NCI-H1694 (cell line): ENCODE measurements at regions not wholly inside any gene's neighbourhood (a gene's known extent, or its start where the extent isn't known, plus 50 kb on each side); places are given as distances from the start of the nearest gene placed in this dataset.
A peak's percentile ranks its signal among the peaks of the same experiment; 100 is the strongest.
"Not testable (repeated sequence)": the region's sequence is repeated elsewhere in the genome, so short reads cannot be mapped to it uniquely, and the experiment has no call there.

Experiments
- DNase-seq: peaks from one replicate; lab custom pipeline; 2025; lab: John Stamatoyannopoulos, UW

GRCh38 chrX:114015966-114016365, 567.9 kb upstream of the HTR2C start:
- DNase-seq, result no peak

DNA sequence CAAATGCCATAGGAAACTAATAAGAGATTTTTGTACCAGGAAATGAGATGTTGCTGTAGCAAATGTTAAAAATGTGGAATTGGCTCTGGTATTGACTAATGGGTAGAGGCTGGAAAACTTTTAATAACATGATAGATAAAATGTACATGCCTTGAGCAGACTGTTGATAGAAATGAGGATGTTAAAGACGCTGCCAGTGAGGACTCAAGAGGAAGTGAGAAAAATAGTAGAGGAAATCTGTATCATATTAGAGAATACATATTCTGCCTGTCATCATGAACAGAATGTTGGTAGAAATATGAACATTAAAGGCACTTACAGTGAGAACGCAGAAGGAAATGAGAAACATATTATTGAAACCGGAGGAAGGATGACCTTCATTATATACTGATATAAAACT, 577.2 kb upstream of the HTR2C start:
- no peak for DNase-seq

DNA sequence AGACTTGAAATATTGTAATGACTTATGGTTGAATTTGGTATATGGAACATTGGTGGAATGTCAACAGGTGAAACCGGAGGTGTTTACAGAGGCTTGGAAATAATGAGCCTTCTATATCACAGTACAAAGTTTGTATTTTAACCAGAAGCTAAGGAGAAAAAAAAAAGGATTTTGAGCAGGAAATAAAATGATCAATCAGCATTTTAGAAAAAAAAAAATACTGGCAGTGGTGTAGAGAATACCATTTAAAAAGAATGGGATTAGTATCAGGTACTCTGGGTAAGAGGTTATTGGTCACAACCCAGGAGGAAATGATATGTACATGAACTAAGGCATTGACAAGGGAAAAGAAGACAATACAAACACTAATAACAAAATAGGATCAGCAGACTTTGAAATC, 587.1 kb upstream of the HTR2C start:
- no peak for DNase-seq

GRCh38 chrX:113991720-113992119, 592.2 kb upstream of the HTR2C start:
- not testable (repeated sequence) for DNase-seq

DNA sequence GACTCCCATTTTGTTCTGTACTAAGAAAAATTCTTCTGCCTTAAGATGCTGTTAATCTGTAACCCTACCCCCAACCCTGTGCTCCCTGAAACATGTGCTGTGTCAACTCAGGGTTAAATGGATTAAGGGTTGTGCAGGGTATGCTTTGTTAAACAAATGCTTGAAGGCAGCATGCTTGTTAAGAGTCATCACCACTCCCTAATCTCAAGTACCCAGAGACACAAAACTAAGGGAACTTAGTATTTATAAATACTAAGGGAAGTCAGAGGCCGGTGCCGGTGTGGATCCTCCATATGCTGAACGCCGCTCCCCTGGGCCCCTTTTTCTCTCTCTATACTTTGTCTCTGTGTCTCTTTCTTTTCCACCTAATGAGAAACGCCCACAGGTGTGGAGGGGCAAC, 593.2 kb upstream of the HTR2C start:
- not testable (repeated sequence) for DNase-seq

- DNase-seq, result not testable (repeated sequence)
Measured at GRCh38 chrX:113988315-113988935, 595.5 kb upstream of the HTR2C start.

- no peak for DNase-seq
Measured at GRCh38 chrX:113986427-113986826, 597.5 kb upstream of the HTR2C start.

GRCh38 chrX:113982766-113983165, 601.1 kb upstream of the HTR2C start:
- DNase-seq, result no peak

- DNase-seq, result no peak
Measured at GRCh38 chrX:113980953-113981352, 602.9 kb upstream of the HTR2C start.

- no peak for DNase-seq
Measured at GRCh38 chrX:113977887-113978286, 606.0 kb upstream of the HTR2C start.

GRCh38 chrX:113975441-113975840, 608.4 kb upstream of the HTR2C start:
- no peak for DNase-seq

DNA sequence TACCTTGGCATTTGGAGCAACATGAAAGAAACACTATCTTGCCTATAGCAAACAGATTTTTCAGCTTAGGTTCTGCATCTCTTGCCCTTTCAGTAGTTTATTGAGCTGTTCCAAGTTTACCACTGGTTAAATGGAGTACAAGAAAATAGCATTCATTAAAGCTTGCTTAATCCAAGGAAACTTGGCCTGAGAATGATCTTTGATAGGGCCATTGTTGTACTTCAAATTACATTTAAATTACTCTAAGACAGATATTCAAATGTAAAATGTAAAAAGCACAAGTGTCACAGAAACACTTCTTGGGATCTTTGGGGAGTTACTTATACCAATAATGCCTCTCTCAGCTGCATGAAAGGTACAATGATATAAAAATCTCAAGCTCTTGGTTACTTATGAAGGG, 609.0 kb upstream of the HTR2C start:
- no peak for DNase-seq

DNA sequence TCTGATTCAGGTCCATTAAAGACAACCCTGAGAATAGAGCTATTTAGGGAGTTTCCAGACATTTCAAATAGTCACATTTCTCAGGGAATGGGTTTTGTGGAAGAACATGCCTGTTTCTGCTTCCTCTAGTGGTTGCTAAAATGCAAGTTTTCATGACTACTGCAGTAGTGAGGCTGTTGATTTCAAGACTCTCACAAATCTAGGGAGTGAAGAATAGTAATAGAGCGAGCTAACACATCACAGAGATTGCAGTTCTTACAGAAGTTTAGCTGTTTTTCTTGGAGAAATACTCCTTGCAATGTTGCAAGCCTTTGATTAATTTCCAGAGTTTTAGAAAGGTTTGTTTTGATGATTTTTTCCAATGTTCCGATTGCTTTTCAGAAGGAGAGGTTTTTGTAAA, 610.2 kb upstream of the HTR2C start:
- DNase-seq, result no peak

- DNase-seq, result no peak
Measured at GRCh38 chrX:113966791-113967190, 617.1 kb upstream of the HTR2C start.

GRCh38 chrX:113962343-113962742, 621.5 kb upstream of the HTR2C start:
- DNase-seq, result no peak

- DNase-seq, result no peak
Measured at GRCh38 chrX:113959912-113960626, 623.8 kb upstream of the HTR2C start.

DNA sequence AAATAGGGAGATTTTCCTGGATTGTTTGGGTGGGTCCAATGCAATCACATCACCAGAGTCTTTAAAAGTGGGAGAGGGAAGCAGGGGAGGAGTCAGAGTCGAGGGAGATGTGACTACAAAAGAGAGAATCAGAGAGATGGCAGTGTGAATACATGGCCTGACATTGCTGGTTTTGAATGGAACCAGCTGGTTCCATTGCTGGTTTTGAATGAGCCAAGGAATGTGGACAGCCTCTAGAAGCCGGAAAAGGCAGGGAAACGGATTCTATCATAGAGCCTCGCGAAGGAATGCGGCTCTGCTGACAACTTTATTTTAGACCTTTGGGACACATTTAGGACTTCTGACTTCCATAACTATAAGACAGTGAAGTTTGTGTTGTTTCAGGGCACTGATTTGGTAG, 627.0 kb upstream of the HTR2C start:
- no peak for DNase-seq

DNA sequence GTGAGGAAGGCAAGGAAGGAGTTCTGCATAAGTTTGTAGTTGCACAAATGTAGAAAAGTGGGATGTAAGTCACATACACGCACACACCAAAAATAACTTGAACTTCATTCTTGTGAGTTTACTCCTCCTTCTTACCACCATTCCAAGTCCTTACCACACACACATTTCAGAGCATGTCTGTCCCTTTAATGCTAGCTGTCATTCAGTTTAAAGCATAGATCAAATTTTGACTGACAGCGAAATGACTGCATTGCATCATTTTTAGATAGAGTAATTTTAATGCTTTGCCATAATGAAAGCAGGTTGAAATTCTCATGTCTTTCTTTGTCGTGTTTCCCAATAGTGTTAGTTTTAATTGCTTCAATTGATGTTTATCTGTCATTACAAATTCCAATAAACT, 629.6 kb upstream of the HTR2C start:
- no peak for DNase-seq

- no peak for DNase-seq
Measured at GRCh38 chrX:113950081-113950678, 633.7 kb upstream of the HTR2C start.

- no peak for DNase-seq
Measured at GRCh38 chrX:113947548-113947947, 636.3 kb upstream of the HTR2C start.

DNA sequence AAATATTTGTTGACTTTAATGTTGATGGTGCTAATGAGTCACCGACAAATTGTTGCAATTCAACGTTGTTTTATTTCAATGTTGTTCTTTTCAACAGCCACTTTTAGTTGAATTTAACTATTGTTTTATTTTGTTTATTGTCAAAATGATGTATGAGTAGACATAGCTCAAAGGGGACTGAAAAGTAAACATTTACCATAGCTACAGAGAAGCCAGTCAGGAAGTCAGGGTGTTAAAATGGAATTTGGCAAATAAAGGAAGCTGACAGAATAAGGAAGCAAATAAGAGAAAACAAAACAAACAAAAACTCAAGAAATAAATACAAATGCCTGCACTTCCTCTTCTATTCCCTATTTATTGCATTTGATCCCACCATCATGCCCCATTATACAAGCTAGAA, 648.4 kb upstream of the HTR2C start:
- no peak for DNase-seq

- DNase-seq, result no peak
Measured at GRCh38 chrX:113933931-113934330, 650.0 kb upstream of the HTR2C start.

DNA sequence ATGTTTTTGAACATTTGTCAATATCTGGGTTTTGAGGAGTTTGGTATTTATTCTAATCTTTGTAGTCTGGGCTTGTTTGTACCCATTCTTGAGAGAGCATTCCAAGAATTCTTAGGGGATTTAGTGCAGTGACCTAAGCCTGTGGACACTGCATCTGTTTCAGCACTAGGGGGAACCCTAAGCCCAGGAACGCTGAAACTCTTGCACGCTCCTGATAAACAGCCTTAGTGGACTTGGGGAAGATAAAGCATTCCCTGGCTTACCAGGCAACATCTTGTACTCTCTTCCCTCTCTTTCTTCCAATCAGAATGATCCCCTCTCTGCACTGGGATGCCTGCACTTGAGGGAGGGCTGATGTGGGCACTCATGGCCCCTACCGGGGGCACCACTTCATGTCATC, 654.9 kb upstream of the HTR2C start:
- peak; percentile 1 for DNase-seq

- DNase-seq, result no peak
Measured at GRCh38 chrX:113920661-113921060, 663.2 kb upstream of the HTR2C start.
